DOHH2 (cell line): ENCODE measurements at regions not wholly inside any gene's neighbourhood (a gene's known extent, or its start where the extent isn't known, plus 50 kb on each side); places are given as distances from the start of the nearest gene placed in this dataset.

Experiments used
- H3F3A ChIP-seq: fragments of 200-600 bp; sonication (generic), shearing (Covaris generic); 2 replicates; pipeline ENCODE4 v1.6.0; 2016; ENCODE audit warnings: antibody characterized with exemption, mild to moderate bottlenecking; ENCODE audit not compliant: control insufficient read depth, insufficient read depth
- H3K27ac ChIP-seq: fragments of 200-600 bp; sonication (generic); 2 replicates; pipeline ENCODE4 v1.5.1; 2014; ENCODE audit warnings: low read depth, mild to moderate bottlenecking, low read length, moderate library complexity
- H3K27me3 ChIP-seq: fragments of 200-600 bp; sonication (generic); 2 replicates; pipeline ENCODE4 v1.6.1; 2014; ENCODE audit warnings: mild to moderate bottlenecking, low read length, mixed read lengths; ENCODE audit not compliant: control insufficient read depth
- H3K36me3 ChIP-seq: fragments of 200-600 bp; sonication (generic); 2 replicates; pipeline ENCODE4 v1.6.1; 2014; ENCODE audit warnings: mild to moderate bottlenecking, low read length, moderate library complexity, mixed read lengths; ENCODE audit not compliant: control insufficient read depth
- H3K4me1 ChIP-seq: fragments of 200-600 bp; sonication (generic); 2 replicates; pipeline ENCODE4 v1.6.1; 2014; ENCODE audit warnings: mild to moderate bottlenecking, low read length, mixed read lengths; ENCODE audit not compliant: control insufficient read depth
- H3K4me2 ChIP-seq: fragments of 200-600 bp; sonication (generic); 2 replicates; pipeline ENCODE4 v1.6.0; 2014; ENCODE audit warnings: mild to moderate bottlenecking, low read length, moderate library complexity
- H3K4me3 ChIP-seq: fragments of 200-600 bp; sonication (generic); 2 replicates; pipeline ENCODE4 v1.5.1; 2014; ENCODE audit warnings: mild to moderate bottlenecking, low read length, mixed read lengths
- H3K79me2 ChIP-seq: fragments of 200-600 bp; sonication (generic); 2 replicates; pipeline ENCODE4 v1.6.1; 2014; ENCODE audit warnings: mild to moderate bottlenecking, low read length, mixed read lengths; ENCODE audit not compliant: control insufficient read depth
- H3K9me2 ChIP-seq: fragments of 200-600 bp; sonication (generic); replicated peaks from 2 replicates; pipeline ENCODE4 v1.6.1; 2014; ENCODE audit warnings: mild to moderate bottlenecking, low read length, mixed read lengths; ENCODE audit not compliant: control insufficient read depth
- H3K9me3 ChIP-seq: fragments of 200-600 bp; sonication (generic); 2 replicates; pipeline ENCODE4 v1.6.1; 2014; ENCODE audit warnings: antibody characterized with exemption, low read length, mixed read lengths; ENCODE audit not compliant: control insufficient read depth, insufficient read depth
- H4K20me1 ChIP-seq: fragments of 200-600 bp; sonication (generic); 2 replicates; pipeline ENCODE4 v1.6.0; 2014; ENCODE audit warnings: low read depth, mild to moderate bottlenecking, antibody characterized with exemption, low read length, moderate library complexity; ENCODE audit not compliant: control insufficient read depth, insufficient read depth
- CTCF ChIP-seq: fragments of 200-600 bp; sonication (generic); IDR thresholded peaks from one replicate; pipeline ENCODE4 v1.5.1; 2014; ENCODE audit warnings: antibody characterized with exemption, mild to moderate bottlenecking, low read depth, low read length; ENCODE audit not compliant: poor library complexity, severe bottlenecking
- EZH2phosphoT487 ChIP-seq: fragments of 200-600 bp; sonication (generic); IDR thresholded peaks from 2 replicates; pipeline ENCODE4 v1.6.1; 2017; ENCODE audit warnings: borderline replicate concordance, mild to moderate bottlenecking, antibody characterized with exemption, low read length, moderate library complexity, mixed read lengths

GRCh38 chrX:80293354-80293753 is 126.9 kb upstream of the TENT5D start:
- H3K9me2 ChIP-seq, result no peaks in the 10 kb centered on the region
- no peaks in the 10 kb centered on the region for H3F3A ChIP-seq
- no peak overlapping the region for H3K4me3 ChIP-seq
- no peaks in the 10 kb centered on the region for H3K9me3 ChIP-seq
- no peak for TF ChIP-seq CTCF
- no peaks in the 10 kb centered on the region for H3K36me3 ChIP-seq
- no peaks in the 10 kb centered on the region for H3K4me1 ChIP-seq
- H3K4me2 ChIP-seq, result no peak overlapping the region
- no peak overlapping the region for H3K27ac ChIP-seq
- H3K27me3 ChIP-seq, result no peaks in the 10 kb centered on the region
- no peaks in the 10 kb centered on the region for H3K79me2 ChIP-seq
- H4K20me1 ChIP-seq, result no peaks in the 10 kb centered on the region

GRCh38 chrX:80306007-80306406 is 114.2 kb upstream of the TENT5D start:
- Histone ChIP-seq H3K79me2 (no peaks in the 10 kb centered on the region), H3K4me2 (no peak overlapping the region), H3K9me3 (no peaks in the 10 kb centered on the region), H3K27me3 (no peaks in the 10 kb centered on the region), H3F3A (no peaks in the 10 kb centered on the region), H3K4me3 (no peak overlapping the region), H4K20me1 (no peaks in the 10 kb centered on the region), H3K9me2 (no peaks in the 10 kb centered on the region), H3K4me1 (no peaks in the 10 kb centered on the region), H3K27ac (no peak overlapping the region), H3K36me3 (no peaks in the 10 kb centered on the region)
- no peak for TF ChIP-seq CTCF
- no peak for TF ChIP-seq EZH2phosphoT487

- Histone ChIP-seq H3K4me2 (no peak overlapping the region), H3K27ac (no peak overlapping the region), H3K79me2 (no peaks in the 10 kb centered on the region), H3K4me1 (no peaks in the 10 kb centered on the region), H3K36me3 (no peaks in the 10 kb centered on the region), H4K20me1 (no peaks in the 10 kb centered on the region), H3K4me3 (no peak overlapping the region), H3K27me3 (no peaks in the 10 kb centered on the region), H3F3A (no peaks in the 10 kb centered on the region), H3K9me3 (no peaks in the 10 kb centered on the region), H3K9me2 (no peaks in the 10 kb centered on the region)
- TF ChIP-seq EZH2phosphoT487 (no peak), CTCF (no peak)
Measured at GRCh38 chrX:80312448-80312847, 107.8 kb upstream of the TENT5D start.

- Histone ChIP-seq H3K79me2 (no peaks in the 10 kb centered on the region), H3K4me1 (no peaks in the 10 kb centered on the region), H3K27me3 (no peaks in the 10 kb centered on the region), H3K27ac (no peak overlapping the region), H4K20me1 (no peaks in the 10 kb centered on the region), H3F3A (no peaks in the 10 kb centered on the region), H3K36me3 (no peaks in the 10 kb centered on the region), H3K9me3 (no peaks in the 10 kb centered on the region), H3K4me3 (no peak overlapping the region), H3K4me2 (no peak overlapping the region), H3K9me2 (no peaks in the 10 kb centered on the region)
- TF ChIP-seq CTCF (no peak), EZH2phosphoT487 (no peak)
Measured at GRCh38 chrX:80316526-80316925, 103.7 kb upstream of the TENT5D start.
